Mesenchymal stem cell (in vitro differentiated cells and primary cell): ENCODE measurements at regions not wholly inside any gene's neighbourhood (a gene's known extent, or its start where the extent isn't known, plus 50 kb on each side); places are given as distances from the start of the nearest gene placed in this dataset. TPM values are rescaled to one million over a fixed set of nuclear protein-coding genes. Genes with fewer than 3 reads are reported as not detected.

Experiments
- DNase-seq: peaks from one replicate; pipeline ENCODE4 v3.0.0-alpha.2; 2013
- H2AFZ ChIP-seq: one replicate; pipeline ENCODE4 v1.6.1; 2013; ENCODE audit warnings: low read depth, mild to moderate bottlenecking, control low read depth, inconsistent platforms, low read length, moderate library complexity
- H2AK5ac ChIP-seq: 2 replicates; pipeline ENCODE4 v1.6.1; 2013; ENCODE audit warnings: low read length, moderate library complexity, mild to moderate bottlenecking, inconsistent platforms; ENCODE audit not compliant: severe bottlenecking
- H2BK120ac ChIP-seq: one replicate; pipeline ENCODE4 v1.6.1; 2013; ENCODE audit warnings: low read depth, mild to moderate bottlenecking, inconsistent platforms, low read length, moderate library complexity
- H2BK12ac ChIP-seq, 2 experiments: one replicate each; pipeline ENCODE4 v1.6.1; 2013; ENCODE audit warnings: inconsistent platforms in 2 of 2, low read length in 2 of 2, mild to moderate bottlenecking in 2 of 2, moderate library complexity in 2 of 2, control low read depth in 1 of 2
- H2BK15ac ChIP-seq: one replicate; pipeline ENCODE4 v1.6.1; 2013; ENCODE audit warnings: mild to moderate bottlenecking, low read depth, inconsistent platforms; ENCODE audit not compliant: poor library complexity, severe bottlenecking
- H2BK5ac ChIP-seq: 2 replicates; pipeline ENCODE4 v1.6.1; 2013; ENCODE audit warnings: low read depth, mild to moderate bottlenecking, low read length, control low read depth, inconsistent platforms; ENCODE audit not compliant: poor library complexity, severe bottlenecking
- H3K14ac ChIP-seq, 2 experiments: one replicate each; pipeline ENCODE4 v1.6.1; 2013; ENCODE audit warnings: inconsistent platforms in 2 of 2, low read length in 2 of 2, control low read depth in 1 of 2, mild to moderate bottlenecking in 1 of 2, moderate library complexity in 1 of 2
- H3K18ac ChIP-seq, 2 experiments: one replicate each; pipeline ENCODE4 v1.6.1; 2013; ENCODE audit warnings: inconsistent platforms in 2 of 2, low read length in 2 of 2, control low read depth in 1 of 2, low read depth in 1 of 2, mild to moderate bottlenecking in 1 of 2
- H3K23ac ChIP-seq, 2 experiments: one replicate each; pipeline ENCODE4 v1.6.1; 2013; ENCODE audit warnings: inconsistent platforms in 2 of 2, low read length in 2 of 2, mild to moderate bottlenecking in 2 of 2, moderate library complexity in 2 of 2, control low read depth in 1 of 2
- H3K27ac ChIP-seq: 2 replicates; pipeline ENCODE4 v1.5.1; 2013; ENCODE audit warnings: mild to moderate bottlenecking, moderate library complexity, low read length, control low read depth, inconsistent platforms; ENCODE audit not compliant: poor library complexity, severe bottlenecking
- H3K27me3 ChIP-seq, 2 experiments: 2 replicates each; pipeline versions ENCODE4 v1.6.1 to v1.7.0; 2013; ENCODE audit warnings: low read length in 2 of 2, mild to moderate bottlenecking in 2 of 2, moderate library complexity in 2 of 2, control low read depth in 1 of 2, inconsistent platforms in 1 of 2; ENCODE audit not compliant: control insufficient read depth in 1 of 2, insufficient read depth in 1 of 2
- H3K36me3 ChIP-seq, 2 experiments: 2 replicates each; pipeline versions ENCODE4 v1.6.1 to v1.7.0; 2013; ENCODE audit warnings: low read length in 2 of 2, control low read depth in 1 of 2, inconsistent platforms in 1 of 2, low read depth in 1 of 2, mild to moderate bottlenecking in 1 of 2; ENCODE audit not compliant: insufficient read depth in 2 of 2, control insufficient read depth in 1 of 2
- H3K4ac ChIP-seq, 2 experiments: one replicate each; pipeline ENCODE4 v1.6.1; 2013; ENCODE audit warnings: inconsistent platforms in 2 of 2, low read length in 2 of 2, mild to moderate bottlenecking in 2 of 2, moderate library complexity in 2 of 2, control low read depth in 1 of 2, low read depth in 1 of 2
- H3K4me1 ChIP-seq: 2 replicates; pipeline ENCODE4 v1.6.1; 2013; ENCODE audit warnings: low read depth, low read length, control low read depth; ENCODE audit not compliant: control insufficient read depth, insufficient read depth
- H3K4me2 ChIP-seq: 2 replicates; pipeline ENCODE4 v1.6.1; 2013; ENCODE audit warnings: low read length, mild to moderate bottlenecking, inconsistent platforms; ENCODE audit not compliant: poor library complexity, severe bottlenecking
- H3K4me3 ChIP-seq, 2 experiments: 2 replicates each; pipeline versions ENCODE4 v1.5.1 to v1.7.0; 2013; ENCODE audit warnings: low read length in 2 of 2, mild to moderate bottlenecking in 2 of 2, control low read depth in 1 of 2, low read depth in 1 of 2; ENCODE audit not compliant: insufficient read depth in 1 of 2
- H3K79me1 ChIP-seq: replicated peaks from 2 replicates; pipeline ENCODE4 v1.6.1; 2013; ENCODE audit warnings: mild to moderate bottlenecking, control low read depth, low read length, inconsistent platforms; ENCODE audit not compliant: poor library complexity, severe bottlenecking
- H3K9ac ChIP-seq: 2 replicates; pipeline ENCODE4 v1.7.0; 2013; ENCODE audit warnings: mild to moderate bottlenecking, low read length, moderate library complexity
- H3K9me3 ChIP-seq: 2 replicates; pipeline ENCODE4 v1.7.0; 2013; ENCODE audit warnings: mild to moderate bottlenecking, low read length; ENCODE audit not compliant: control insufficient read depth
- H4K8ac ChIP-seq: one replicate; pipeline ENCODE4 v1.6.1; 2013; ENCODE audit warnings: inconsistent platforms, mild to moderate bottlenecking, low read length, moderate library complexity
- H4K91ac ChIP-seq: one replicate; pipeline ENCODE4 v1.6.1; 2013; ENCODE audit warnings: mild to moderate bottlenecking, low read length, inconsistent platforms
- WGBS: methylation state at CpG from one replicate; pipeline ENCODE4 v1.1.7; 2013; ENCODE audit warnings: mixed read lengths; 5-methylcytosine and 5-hydroxymethylcytosine counted together
- small RNA-seq: library from polyadenylated mRNA; stranded (forward); fragments of <200 nt; extraction: miRNeasy Mini kit (QIAGEN cat#:217004); gene quantifications from one replicate; pipeline ENCODE3, GENCODE V24; 2013; ENCODE audit warnings: low read depth

GRCh38 chr1:93028542-93028941, 50.5 kb upstream of the MTF2 start:
- H2BK12ac ChIP-seq: no peak overlapping the region
- no peak overlapping the region for H2AFZ ChIP-seq

More at GRCh38 chr1:93028542-93028941, 50.5 kb upstream of the MTF2 start:
- DNase-seq: no peak
- Histone ChIP-seq H3K36me3 (no peaks in the 10 kb centered on the region), H3K79me1 (no peaks in the 10 kb centered on the region), H3K4me2 (no peak overlapping the region), H2BK15ac (no peak overlapping the region), H3K9ac (no peak overlapping the region), H4K91ac (no peak overlapping the region), H3K18ac (no peak overlapping the region), H2BK120ac (no peak overlapping the region), H3K27me3 (peaks cover 26 to 59% of the 10 kb centered on the region in 2 experiments), H3K23ac (no peak overlapping the region), H2AK5ac (no peak overlapping the region), H3K27ac (no peak overlapping the region), H4K8ac (no peak overlapping the region), H3K14ac (no peak overlapping the region), H2BK5ac (no peak overlapping the region), H3K4me3 (no peak overlapping the region), H3K4me1 (no peaks in the 10 kb centered on the region), H3K9me3 (no peaks in the 10 kb centered on the region), H3K4ac (no peak overlapping the region)
- 46% methylated on average over 2 of the region's 4 CpGs for WGBS

Small RNAs in the stretch of these regions (small RNA-seq; reads per million reads assigned to genes)
- not detected for gene RF00019
- not detected for gene RN7SKP123
